NCI-H2029 treated with DMSO at 0.1 percent for 48 hours (cell line): ENCODE measurements at regions not wholly inside any gene's neighbourhood (a gene's known extent, or its start where the extent isn't known, plus 50 kb on each side); places are given as distances from the start of the nearest gene placed in this dataset.
"Not testable (repeated sequence)": the region's sequence is repeated elsewhere in the genome, so short reads cannot be mapped to it uniquely, and the experiment has no call there.

Experiments
- DNase-seq: peaks from one replicate; lab custom pipeline; 2025; lab: John Stamatoyannopoulos, UW

- DNase-seq: no peak
Observed at GRCh38 chr13:76014406-76015318, 378.5 kb downstream of the LMO7 start.

GRCh38 chr13:76012091-76012721 lies 376.1 kb downstream of the LMO7 start:
- no peak for DNase-seq

GRCh38 chr13:76009267-76009890 lies 373.2 kb downstream of the LMO7 start:
- no peak for DNase-seq

- no peak for DNase-seq
Observed at GRCh38 chr13:76004416-76004815, 368.3 kb downstream of the LMO7 start.

- DNase-seq: no peak
Observed at GRCh38 chr13:76000131-76000530, 364.0 kb downstream of the LMO7 start.

GRCh38 chr13:75996582-75996981 lies 360.5 kb downstream of the LMO7 start:
- DNase-seq: no peak

- DNase-seq: no peak
Observed at GRCh38 chr13:75995966-75996365, 359.8 kb downstream of the LMO7 start.

- DNase-seq: no peak
Observed at GRCh38 chr13:75993823-75994222, 357.7 kb downstream of the LMO7 start.

GRCh38 chr13:75993241-75993640 lies 357.1 kb downstream of the LMO7 start:
- no peak for DNase-seq

GRCh38 chr13:75986818-75987217 lies 350.7 kb downstream of the LMO7 start:
- DNase-seq: no peak

GRCh38 chr13:75985132-75985531 lies 349.0 kb downstream of the LMO7 start:
- DNase-seq: no peak

- no peak for DNase-seq
Observed at GRCh38 chr13:75978818-75979217, 342.7 kb downstream of the LMO7 start.

- DNase-seq: no peak
Observed at GRCh38 chr13:75968103-75968838, 332.1 kb downstream of the LMO7 start.

GRCh38 chr13:75963302-75963701 lies 327.2 kb downstream of the LMO7 start:
- no peak for DNase-seq

GRCh38 chr13:75961911-75962310 lies 325.8 kb downstream of the LMO7 start:
- DNase-seq: no peak

GRCh38 chr13:75960538-75960994 lies 324.4 kb downstream of the LMO7 start:
- no peak for DNase-seq

- peak; percentile 2 for DNase-seq
Observed at GRCh38 chr13:75959861-75960481, 323.8 kb downstream of the LMO7 start.

- not testable (repeated sequence) for DNase-seq
Observed at GRCh38 chr13:75953589-75953988, 317.5 kb downstream of the LMO7 start.

GRCh38 chr13:75947448-75947847 lies 311.3 kb downstream of the LMO7 start:
- no peak for DNase-seq

GRCh38 chr13:75946536-75947284 lies 310.6 kb downstream of the LMO7 start:
- no peak for DNase-seq
